ENCODE measurements at regions not wholly inside any gene's neighbourhood (a gene's known extent, or its start where the extent isn't known, plus 50 kb on each side); places are given as distances from the start of the nearest gene placed in this dataset.

DNA sequence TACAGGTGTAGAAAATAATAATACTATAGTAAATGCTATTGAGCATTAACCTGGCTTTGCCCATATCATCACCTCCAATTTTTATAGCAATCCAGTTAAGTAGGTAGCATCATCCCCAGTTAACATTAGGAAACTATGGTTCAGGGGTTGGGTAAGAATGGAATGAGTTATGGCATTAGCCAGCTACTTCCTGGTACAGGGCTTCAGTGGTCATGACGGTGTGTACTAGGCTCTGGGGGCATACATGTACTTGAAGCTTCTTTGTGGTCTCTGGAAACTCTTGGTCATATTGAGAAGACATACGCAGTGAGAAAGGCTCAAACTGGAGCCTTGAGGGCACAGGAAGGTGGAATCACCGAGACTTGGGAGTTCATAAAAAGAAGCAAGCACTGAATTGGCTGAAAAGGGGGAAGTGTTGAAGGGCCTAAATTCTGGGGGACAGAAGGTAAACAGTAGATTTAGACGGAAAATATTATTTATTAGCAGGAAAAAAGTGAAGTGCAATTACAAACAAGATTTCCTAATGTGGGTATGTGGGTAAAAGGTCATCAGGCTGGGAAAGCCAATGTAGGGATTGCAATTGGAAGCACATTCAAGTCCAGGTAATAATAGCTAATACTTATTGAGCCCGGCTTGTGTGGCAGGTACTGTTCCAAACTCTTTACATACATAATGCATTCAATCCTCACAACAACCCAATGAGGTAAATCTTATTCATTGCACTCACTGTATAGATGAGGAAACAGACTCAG lies 114.2 kb upstream of the ATP1A1 start:
- TF ChIP-seq POLR2A (IDR thresholded peaks at IDR 0.05; ENCODE audit: low read depth) (no peak), POLR2AphosphoS5 (IDR thresholded peaks at IDR 0.05) (no peak), CTCF (IDR thresholded peaks at IDR 0.05) (no peak), EP300 (IDR thresholded peaks at IDR 0.05) (no peak)
